Neural cell (in vitro differentiated cells): ENCODE measurements at regions not wholly inside any gene's neighbourhood (a gene's known extent, or its start where the extent isn't known, plus 50 kb on each side); places are given as distances from the start of the nearest gene placed in this dataset.
A peak's percentile ranks its signal among the peaks of the same experiment; 100 is the strongest.

Experiments
- H2AFZ ChIP-seq: fragments of 200-600, 300-800 bp; sonication (generic), shearing (Covaris generic); 2 replicates; pipeline ENCODE4 v1.6.0; 2014; ENCODE audit warnings: low read depth, mild to moderate bottlenecking, antibody characterized with exemption, low read length, moderate library complexity
- H3F3A ChIP-seq: fragments of 200-600 bp; shearing (Covaris generic); 2 replicates; pipeline ENCODE4 v1.6.1; 2016; ENCODE audit warnings: mild to moderate bottlenecking, moderate library complexity, mixed read lengths, antibody characterized with exemption, low read length; ENCODE audit not compliant: insufficient read depth, poor library complexity, severe bottlenecking
- H3K27ac ChIP-seq: fragments of 200-600, 300-800 bp; sonication (generic), shearing (Covaris generic); 2 replicates; pipeline ENCODE4 v1.5.1; 2014; ENCODE audit warnings: mild to moderate bottlenecking, low read length, moderate library complexity
- H3K27me3 ChIP-seq: fragments of 300-800, 200-600 bp; sonication (generic), shearing (Covaris generic); 2 replicates; pipeline ENCODE4 v1.6.0; 2014; ENCODE audit warnings: mild to moderate bottlenecking, low read depth, low read length, moderate library complexity; ENCODE audit not compliant: insufficient read depth
- H3K36me3 ChIP-seq: fragments of 300-800, 200-600 bp; sonication (generic), shearing (Covaris generic); 2 replicates; pipeline ENCODE4 v1.5.1; 2014; ENCODE audit warnings: mild to moderate bottlenecking, antibody characterized with exemption, low read length, moderate library complexity; ENCODE audit not compliant: insufficient read depth
- H3K4me2 ChIP-seq: fragments of 300-800, 200-600 bp; sonication (generic), shearing (Covaris generic); 2 replicates; pipeline ENCODE4 v1.6.0; 2014; ENCODE audit warnings: mild to moderate bottlenecking, low read length
- H3K4me3 ChIP-seq: fragments of 300-800, 200-600 bp; sonication (generic), shearing (Covaris generic); 2 replicates; pipeline ENCODE4 v1.5.1; 2014; ENCODE audit warnings: mild to moderate bottlenecking, low read length, moderate library complexity
- H3K79me2 ChIP-seq: fragments of 200-600 bp; shearing (Covaris generic); replicated peaks from 2 replicates; pipeline ENCODE4 v1.6.0; 2014; ENCODE audit warnings: mild to moderate bottlenecking, low read length, moderate library complexity; ENCODE audit not compliant: insufficient read depth
- H3K9ac ChIP-seq: fragments of 300-800, 200-600 bp; sonication (generic), shearing (Covaris generic); 2 replicates; pipeline ENCODE4 v1.6.1; 2016; ENCODE audit warnings: mild to moderate bottlenecking, low read length, mixed read lengths
- H3K9me2 ChIP-seq: fragments of 200-600 bp; shearing (Covaris generic); 2 replicates; pipeline ENCODE4 v1.6.1; 2016; ENCODE audit warnings: mild to moderate bottlenecking, low read length, mixed read lengths; ENCODE audit not compliant: insufficient read depth
- H3K9me3 ChIP-seq: fragments of 200-600, 300-800 bp; sonication (generic), shearing (Covaris generic); 2 replicates; pipeline ENCODE4 v1.6.1; 2016; ENCODE audit warnings: mild to moderate bottlenecking, mixed run types, low read length, moderate library complexity, mixed read lengths
- H4K20me1 ChIP-seq: fragments of 200-600 bp; shearing (Covaris generic); 2 replicates; pipeline ENCODE4 v1.6.1; 2016; ENCODE audit warnings: mild to moderate bottlenecking, mixed run types; ENCODE audit not compliant: insufficient read depth
- EP300 ChIP-seq: fragments of 450-650 bp; conservative IDR thresholded peaks from 2 replicates; pipeline ENCODE4 v1.6.1; 2014; ENCODE audit warnings: antibody characterized with exemption, mild to moderate bottlenecking, moderate library complexity; ENCODE audit not compliant: poor library complexity, severe bottlenecking
- EZH2 ChIP-seq: fragments of 200-600, 300-800 bp; shearing (Covaris generic), sonication (generic); IDR thresholded peaks from 2 replicates; pipeline ENCODE4 v1.6.1; 2014; ENCODE audit warnings: antibody characterized with exemption, low read length, borderline replicate concordance, mild to moderate bottlenecking; ENCODE audit not compliant: insufficient read depth, poor library complexity, severe bottlenecking
- MXI1 ChIP-seq: fragments of 450-650 bp; conservative IDR thresholded peaks from 2 replicates; pipeline ENCODE4 v1.6.1; 2014; ENCODE audit warnings: antibody characterized with exemption, mild to moderate bottlenecking; ENCODE audit not compliant: poor library complexity, severe bottlenecking
- POLR2AphosphoS5 ChIP-seq: IDR thresholded peaks from 2 replicates; pipeline ENCODE4 v1.6.1; 2012
- RAD21 ChIP-seq: fragments of 450-650 bp; conservative IDR thresholded peaks from 2 replicates; pipeline ENCODE4 v1.6.1; 2014; ENCODE audit warnings: antibody characterized with exemption, mild to moderate bottlenecking, moderate library complexity
- SMC3 ChIP-seq: fragments of 450-650 bp; conservative IDR thresholded peaks from 2 replicates; pipeline ENCODE4 v1.6.1; 2014; ENCODE audit warnings: antibody characterized with exemption, mild to moderate bottlenecking, moderate library complexity; ENCODE audit not compliant: poor library complexity
- TAF1 ChIP-seq: IDR thresholded peaks from 2 replicates; pipeline ENCODE4 v1.6.1; 2012; ENCODE audit warnings: low read depth
- TF ChIP-seq, protein P1 (sequence below): IDR thresholded peaks from 2 replicates; pipeline ENCODE4 v1.6.1; 2012; ENCODE audit warnings: borderline replicate concordance
- TF ChIP-seq, protein P2 (sequence below): fragments of 450-650 bp; IDR thresholded peaks from 2 replicates; pipeline ENCODE4 v1.5.1; 2014; ENCODE audit warnings: antibody characterized with exemption, mild to moderate bottlenecking, moderate library complexity; ENCODE audit not compliant: poor library complexity, severe bottlenecking

DNA sequence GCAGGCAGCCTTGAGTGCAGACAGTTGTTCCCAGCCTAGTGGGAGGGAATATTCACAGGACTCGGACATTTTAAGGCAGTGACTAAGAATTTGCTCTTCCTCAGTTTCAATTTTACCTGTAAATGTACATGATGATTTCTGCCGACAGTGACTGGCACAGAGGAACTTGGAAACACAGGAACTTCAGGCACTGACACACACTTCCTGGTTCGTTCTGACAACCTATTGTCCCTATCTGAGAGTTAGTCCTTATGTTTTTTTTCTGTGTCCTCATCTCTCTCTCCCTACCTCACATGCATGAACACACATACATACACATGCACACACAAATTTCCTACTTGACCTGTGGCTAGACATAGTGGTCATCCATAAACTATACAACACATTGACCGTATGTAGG, 89.4 kb upstream of the CD180 start:
- H3K9me2 ChIP-seq: no peaks in the 10 kb centered on the region
- H3K4me2 ChIP-seq: no peak overlapping the region
- no peak overlapping the region for H2AFZ ChIP-seq
- peak overlapping the region; percentile 89 for H3K27ac ChIP-seq
- no peaks in the 10 kb centered on the region for H3K79me2 ChIP-seq
- no peaks in the 10 kb centered on the region for H4K20me1 ChIP-seq
- no peaks in the 10 kb centered on the region for H3K9me3 ChIP-seq
- H3K9ac ChIP-seq: no peak overlapping the region
- H3K4me3 ChIP-seq: no peak overlapping the region
- no peak for TF ChIP-seq EP300
- no peak for TF ChIP-seq RAD21
- TF ChIP-seq, protein P1, sequence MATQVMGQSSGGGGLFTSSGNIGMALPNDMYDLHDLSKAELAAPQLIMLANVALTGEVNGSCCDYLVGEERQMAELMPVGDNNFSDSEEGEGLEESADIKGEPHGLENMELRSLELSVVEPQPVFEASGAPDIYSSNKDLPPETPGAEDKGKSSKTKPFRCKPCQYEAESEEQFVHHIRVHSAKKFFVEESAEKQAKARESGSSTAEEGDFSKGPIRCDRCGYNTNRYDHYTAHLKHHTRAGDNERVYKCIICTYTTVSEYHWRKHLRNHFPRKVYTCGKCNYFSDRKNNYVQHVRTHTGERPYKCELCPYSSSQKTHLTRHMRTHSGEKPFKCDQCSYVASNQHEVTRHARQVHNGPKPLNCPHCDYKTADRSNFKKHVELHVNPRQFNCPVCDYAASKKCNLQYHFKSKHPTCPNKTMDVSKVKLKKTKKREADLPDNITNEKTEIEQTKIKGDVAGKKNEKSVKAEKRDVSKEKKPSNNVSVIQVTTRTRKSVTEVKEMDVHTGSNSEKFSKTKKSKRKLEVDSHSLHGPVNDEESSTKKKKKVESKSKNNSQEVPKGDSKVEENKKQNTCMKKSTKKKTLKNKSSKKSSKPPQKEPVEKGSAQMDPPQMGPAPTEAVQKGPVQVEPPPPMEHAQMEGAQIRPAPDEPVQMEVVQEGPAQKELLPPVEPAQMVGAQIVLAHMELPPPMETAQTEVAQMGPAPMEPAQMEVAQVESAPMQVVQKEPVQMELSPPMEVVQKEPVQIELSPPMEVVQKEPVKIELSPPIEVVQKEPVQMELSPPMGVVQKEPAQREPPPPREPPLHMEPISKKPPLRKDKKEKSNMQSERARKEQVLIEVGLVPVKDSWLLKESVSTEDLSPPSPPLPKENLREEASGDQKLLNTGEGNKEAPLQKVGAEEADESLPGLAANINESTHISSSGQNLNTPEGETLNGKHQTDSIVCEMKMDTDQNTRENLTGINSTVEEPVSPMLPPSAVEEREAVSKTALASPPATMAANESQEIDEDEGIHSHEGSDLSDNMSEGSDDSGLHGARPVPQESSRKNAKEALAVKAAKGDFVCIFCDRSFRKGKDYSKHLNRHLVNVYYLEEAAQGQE: no peak
- TF ChIP-seq TAF1: no peak
- TF ChIP-seq, protein P2, sequence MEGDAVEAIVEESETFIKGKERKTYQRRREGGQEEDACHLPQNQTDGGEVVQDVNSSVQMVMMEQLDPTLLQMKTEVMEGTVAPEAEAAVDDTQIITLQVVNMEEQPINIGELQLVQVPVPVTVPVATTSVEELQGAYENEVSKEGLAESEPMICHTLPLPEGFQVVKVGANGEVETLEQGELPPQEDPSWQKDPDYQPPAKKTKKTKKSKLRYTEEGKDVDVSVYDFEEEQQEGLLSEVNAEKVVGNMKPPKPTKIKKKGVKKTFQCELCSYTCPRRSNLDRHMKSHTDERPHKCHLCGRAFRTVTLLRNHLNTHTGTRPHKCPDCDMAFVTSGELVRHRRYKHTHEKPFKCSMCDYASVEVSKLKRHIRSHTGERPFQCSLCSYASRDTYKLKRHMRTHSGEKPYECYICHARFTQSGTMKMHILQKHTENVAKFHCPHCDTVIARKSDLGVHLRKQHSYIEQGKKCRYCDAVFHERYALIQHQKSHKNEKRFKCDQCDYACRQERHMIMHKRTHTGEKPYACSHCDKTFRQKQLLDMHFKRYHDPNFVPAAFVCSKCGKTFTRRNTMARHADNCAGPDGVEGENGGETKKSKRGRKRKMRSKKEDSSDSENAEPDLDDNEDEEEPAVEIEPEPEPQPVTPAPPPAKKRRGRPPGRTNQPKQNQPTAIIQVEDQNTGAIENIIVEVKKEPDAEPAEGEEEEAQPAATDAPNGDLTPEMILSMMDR: no peak
- TF ChIP-seq SMC3: no peak
- TF ChIP-seq EZH2: no peak
- TF ChIP-seq MXI1: no peak
- peaks cover 9% of the 10 kb centered on the region for H3F3A ChIP-seq
- no peaks in the 10 kb centered on the region for H3K36me3 ChIP-seq
- no peaks in the 10 kb centered on the region for H3K27me3 ChIP-seq

DNA sequence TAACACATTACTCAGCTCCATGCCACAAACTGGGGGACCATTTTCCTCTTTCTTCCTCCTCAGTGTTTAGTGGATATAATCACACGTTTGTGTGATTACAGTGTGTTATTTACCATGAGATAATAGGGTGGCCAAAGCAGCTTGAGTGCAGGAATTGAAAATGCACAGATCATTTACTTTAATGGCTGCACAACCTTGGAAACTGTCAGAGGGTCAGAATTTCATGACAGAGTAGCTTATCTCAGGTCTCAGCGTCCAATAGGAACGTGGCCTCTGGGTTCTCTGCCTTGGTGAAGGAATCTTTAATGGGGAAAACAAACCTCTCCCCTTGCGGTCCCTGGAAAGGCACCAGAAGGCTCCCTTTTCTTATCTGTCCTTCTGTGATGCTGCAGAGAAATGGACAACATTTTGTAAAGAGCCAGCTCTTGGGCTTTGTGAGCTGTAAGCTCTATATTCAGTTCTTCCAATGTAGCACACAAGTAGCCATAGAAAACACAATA, 87.4 kb upstream of the CD180 start:
- Histone ChIP-seq H3K4me2 (no peak overlapping the region), H3K27me3 (no peaks in the 10 kb centered on the region), H3K79me2 (no peaks in the 10 kb centered on the region), H3K27ac (peak overlapping the region; percentile 32), H3F3A (peaks cover 8% of the 10 kb centered on the region), H3K9me3 (peaks cover 2% of the 10 kb centered on the region), H4K20me1 (no peaks in the 10 kb centered on the region), H3K4me3 (no peak overlapping the region), H3K9me2 (no peaks in the 10 kb centered on the region), H2AFZ (no peak overlapping the region), H3K36me3 (no peaks in the 10 kb centered on the region), H3K9ac (no peak overlapping the region)
- TF ChIP-seq POLR2AphosphoS5 (peak; percentile 94), MXI1 (no peak), SMC3 (no peak), EZH2 (no peak), RAD21 (no peak), TAF1 (no peak), EP300 (no peak)
- TF ChIP-seq, protein P1: peak; percentile 48
- TF ChIP-seq, protein P2: no peak
